GM12891 (cell line): ENCODE measurements at regions not wholly inside any gene's neighbourhood (a gene's known extent, or its start where the extent isn't known, plus 50 kb on each side); places are given as distances from the start of the nearest gene placed in this dataset.

Source experiments
- POLR2A ChIP-seq: IDR thresholded peaks from 2 replicates; pipeline ENCODE4 v1.6.1; 2011; ENCODE audit warnings: low read depth, low read length, control low read depth
- TAF1 ChIP-seq: IDR thresholded peaks from 2 replicates; pipeline ENCODE4 v1.6.1; 2011; ENCODE audit warnings: low read depth, low read length, control low read depth

GRCh38 chr6:9257215-9257614, 821.9 kb upstream of the SLC35B3 start:
- TF ChIP-seq POLR2A (no peak), TAF1 (no peak)
